Middle frontal gyrus (tissue), 1 donor: ENCODE measurements at regions not wholly inside any gene's neighbourhood (a gene's known extent, or its start where the extent isn't known, plus 50 kb on each side); places are given as distances from the start of the nearest gene placed in this dataset.

Experiments used
- DNase-seq: peaks from one replicate; pipeline ENCODE4 v3.0.0-alpha.2; 2015; ENCODE audit warnings: low spot score; ENCODE audit errors: extremely low spot score

GRCh38 chr17:70230850-70231640, 61.7 kb downstream of the KCNJ2 start:
- DNase-seq, result no peak

GRCh38 chr17:70232466-70232865, 63.1 kb downstream of the KCNJ2 start:
- DNase-seq, result no peak

DNA sequence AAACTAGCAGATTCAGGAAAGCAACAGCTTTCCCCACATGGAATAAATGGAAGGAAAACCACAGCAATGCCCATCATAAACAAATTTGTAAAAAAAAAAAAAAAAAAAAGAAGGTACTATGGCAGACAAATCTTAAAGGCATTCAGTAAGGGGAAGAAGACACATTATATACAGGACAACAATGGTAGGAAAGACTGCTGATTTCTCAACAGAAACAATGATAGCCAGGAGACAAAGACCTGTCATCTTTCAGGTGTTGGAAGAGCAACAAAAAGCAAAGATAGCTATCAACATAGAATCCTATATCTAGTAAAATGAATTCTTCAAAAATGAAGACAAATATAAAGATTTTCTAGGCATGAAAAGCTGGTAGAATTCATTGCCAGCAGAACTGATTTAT, 65.9 kb downstream of the KCNJ2 start:
- no peak for DNase-seq

DNA sequence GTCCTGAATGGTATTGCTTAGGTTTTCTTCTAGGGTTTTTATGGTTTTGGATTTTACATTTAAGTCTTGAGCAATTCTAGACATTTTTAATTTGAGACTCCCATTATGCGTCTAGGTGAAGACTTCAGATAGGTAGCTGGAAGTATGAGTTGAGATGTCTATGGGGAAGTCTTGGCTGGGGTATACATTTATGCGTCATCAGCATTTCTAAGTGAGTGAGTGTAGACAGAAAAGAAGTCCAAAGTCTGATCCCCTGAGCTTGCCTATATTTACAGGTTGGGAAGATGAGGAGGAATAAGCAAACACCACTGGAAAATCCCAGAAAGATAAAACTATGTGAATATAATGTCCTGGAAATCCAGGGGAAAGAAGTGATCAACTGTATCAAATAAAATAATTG, 68.9 kb downstream of the KCNJ2 start:
- DNase-seq, result no peak

- no peak for DNase-seq
These were observed 69.3 kb downstream of the KCNJ2 start for GRCh38 chr17:70238646-70239045.

- no peak for DNase-seq
These were observed 70.1 kb downstream of the KCNJ2 start for GRCh38 chr17:70239391-70239826.

- DNase-seq, result no peak
These were observed 71.7 kb downstream of the KCNJ2 start for GRCh38 chr17:70241071-70241470.

GRCh38 chr17:70242781-70243437, 73.6 kb downstream of the KCNJ2 start:
- no peak for DNase-seq

GRCh38 chr17:70251706-70252105, 82.4 kb downstream of the KCNJ2 start:
- no peak for DNase-seq

- no peak for DNase-seq
These were observed 85.6 kb downstream of the KCNJ2 start for GRCh38 chr17:70254735-70255460.

- DNase-seq, result no peak
These were observed 87.4 kb downstream of the KCNJ2 start for GRCh38 chr17:70256751-70257150.

GRCh38 chr17:70258465-70258864, 89.1 kb downstream of the KCNJ2 start:
- DNase-seq, result no peak

DNA sequence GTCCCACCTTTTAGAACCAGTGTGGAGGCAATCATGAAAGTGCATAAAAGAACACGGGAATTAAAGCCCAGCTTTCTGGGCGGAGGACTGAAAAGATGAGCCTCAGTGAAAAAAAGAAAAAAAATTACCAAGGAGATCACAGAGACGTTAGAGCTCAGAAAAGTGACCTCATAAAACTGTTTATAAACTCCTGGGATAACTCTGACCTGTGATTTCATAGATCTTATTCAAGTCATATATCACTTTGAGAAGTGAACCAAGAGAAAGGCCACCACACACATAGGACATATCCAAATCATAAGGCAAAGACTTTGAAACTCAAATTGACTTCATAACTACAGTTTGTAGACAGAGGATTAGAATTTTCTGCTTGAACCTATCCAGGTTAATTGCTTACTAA, 90.1 kb downstream of the KCNJ2 start:
- no peak for DNase-seq

DNA sequence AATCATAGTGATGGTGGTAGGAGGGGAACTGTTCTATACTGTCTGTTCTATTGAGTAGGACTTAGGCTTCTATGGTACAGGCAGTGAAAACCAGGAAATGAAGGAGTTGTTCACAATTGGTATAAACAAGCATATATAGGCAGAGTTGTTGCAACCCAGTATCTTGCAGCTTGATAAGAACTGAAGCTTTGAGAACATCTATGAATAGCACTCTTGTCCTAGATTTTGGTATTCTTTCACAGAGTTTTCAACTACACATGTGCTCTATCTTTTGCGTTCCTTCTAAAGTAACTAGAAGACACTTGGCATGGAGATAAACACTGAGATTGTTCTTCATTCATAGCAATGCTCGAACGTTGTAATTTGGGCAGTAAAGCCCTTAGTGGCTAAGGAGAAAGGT, 91.8 kb downstream of the KCNJ2 start:
- peak; percentile 22 for DNase-seq

DNA sequence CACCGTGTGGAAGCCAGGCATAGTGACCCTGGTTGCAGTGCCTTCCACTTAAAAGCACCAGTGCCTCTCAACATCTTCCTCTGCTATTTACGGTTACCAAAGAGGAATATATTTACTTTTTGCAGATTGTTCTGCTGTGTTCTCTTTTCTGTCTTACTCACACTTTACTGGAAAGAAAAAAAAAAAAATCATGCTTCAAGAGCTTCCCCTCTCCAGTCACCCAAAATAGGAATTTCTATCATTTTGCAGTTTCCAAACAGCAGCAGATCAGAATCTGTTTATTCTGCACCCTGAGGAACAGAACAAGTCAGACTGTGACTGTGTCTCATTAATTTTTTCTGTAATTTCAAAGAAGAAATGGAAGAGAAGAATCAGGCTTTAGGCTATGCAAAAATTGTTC, 96.1 kb downstream of the KCNJ2 start:
- no peak for DNase-seq

GRCh38 chr17:70266394-70266793, 97.1 kb downstream of the KCNJ2 start:
- DNase-seq, result no peak

DNA sequence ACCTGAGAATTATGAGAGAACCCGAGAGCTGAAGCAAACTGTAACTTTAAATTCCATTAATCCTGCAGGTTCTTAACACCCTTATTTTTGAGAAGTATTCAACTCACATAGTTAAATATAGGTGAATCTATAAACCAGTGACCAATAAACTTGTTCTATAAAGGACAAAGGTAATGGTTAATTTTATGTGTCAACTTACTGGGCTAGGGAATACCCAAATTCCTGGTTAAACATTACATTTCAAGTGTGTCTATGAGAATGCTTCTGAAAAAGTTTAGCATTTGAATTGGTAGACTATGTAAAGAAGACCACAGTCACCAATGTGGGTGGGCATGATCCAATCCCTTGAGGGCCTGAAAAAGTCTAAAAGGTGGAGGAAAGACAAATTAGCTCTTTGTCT, 99.1 kb downstream of the KCNJ2 start:
- no peak for DNase-seq

GRCh38 chr17:70270554-70270953, 101.2 kb downstream of the KCNJ2 start:
- no peak for DNase-seq

GRCh38 chr17:70271200-70271599, 101.9 kb downstream of the KCNJ2 start:
- no peak for DNase-seq

DNA sequence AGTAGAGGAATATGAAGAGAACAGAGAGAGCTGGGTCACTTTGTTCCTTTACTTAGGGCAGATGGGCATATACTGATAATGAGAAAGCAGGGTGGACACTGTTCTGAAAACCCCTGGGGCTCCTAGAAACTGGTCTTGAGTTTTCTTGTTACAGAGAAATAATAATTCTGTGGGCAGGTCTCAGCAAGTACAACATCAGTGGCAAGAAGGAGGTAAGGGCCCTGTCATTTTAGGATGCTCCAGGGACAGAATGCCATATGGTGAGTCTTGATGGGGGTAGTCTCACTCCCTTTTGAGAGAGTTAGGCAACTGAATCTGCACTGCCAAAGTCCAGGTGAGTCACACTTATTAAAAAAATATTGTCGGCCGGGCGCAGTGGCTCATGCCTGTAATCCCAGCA, 102.3 kb downstream of the KCNJ2 start:
- DNase-seq, result no peak

DNA sequence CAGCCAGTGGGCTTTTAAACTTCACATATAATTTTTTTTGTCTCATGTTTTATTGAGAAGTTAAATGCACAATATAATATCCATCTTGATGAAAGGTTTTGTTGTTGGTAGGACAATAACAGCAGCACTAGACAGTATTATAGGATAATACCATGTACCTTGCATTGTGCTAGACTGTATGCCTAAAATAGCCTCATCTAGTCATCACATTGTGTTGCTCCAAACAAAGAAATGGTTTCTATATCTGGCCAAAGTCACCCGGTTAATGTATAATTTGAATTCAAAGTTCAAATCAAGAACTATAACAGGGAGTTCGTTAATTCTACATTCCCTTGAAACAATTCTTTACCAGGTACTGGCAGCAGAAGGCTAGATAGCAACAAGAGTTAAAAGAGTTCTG, 104.9 kb downstream of the KCNJ2 start:
- DNase-seq, result no peak

GRCh38 chr17:70276906-70277305, 107.6 kb downstream of the KCNJ2 start:
- no peak for DNase-seq
